ENCODE measurements at regions not wholly inside any gene's neighbourhood (a gene's known extent, or its start where the extent isn't known, plus 50 kb on each side); places are given as distances from the start of the nearest gene placed in this dataset.
A peak's percentile ranks its signal among the peaks of the same experiment; 100 is the strongest.
"Not testable (repeated sequence)": the region's sequence is repeated elsewhere in the genome, so short reads cannot be mapped to it uniquely, and the experiment has no call there.

GRCh38 chr2:238771218-238771617, 76.7 kb upstream of the TWIST2 start:
- peak; percentile 20 for DNase-seq

GRCh38 chr2:238771639-238772038, 76.2 kb upstream of the TWIST2 start:
- DNase-seq = no peak

DNA sequence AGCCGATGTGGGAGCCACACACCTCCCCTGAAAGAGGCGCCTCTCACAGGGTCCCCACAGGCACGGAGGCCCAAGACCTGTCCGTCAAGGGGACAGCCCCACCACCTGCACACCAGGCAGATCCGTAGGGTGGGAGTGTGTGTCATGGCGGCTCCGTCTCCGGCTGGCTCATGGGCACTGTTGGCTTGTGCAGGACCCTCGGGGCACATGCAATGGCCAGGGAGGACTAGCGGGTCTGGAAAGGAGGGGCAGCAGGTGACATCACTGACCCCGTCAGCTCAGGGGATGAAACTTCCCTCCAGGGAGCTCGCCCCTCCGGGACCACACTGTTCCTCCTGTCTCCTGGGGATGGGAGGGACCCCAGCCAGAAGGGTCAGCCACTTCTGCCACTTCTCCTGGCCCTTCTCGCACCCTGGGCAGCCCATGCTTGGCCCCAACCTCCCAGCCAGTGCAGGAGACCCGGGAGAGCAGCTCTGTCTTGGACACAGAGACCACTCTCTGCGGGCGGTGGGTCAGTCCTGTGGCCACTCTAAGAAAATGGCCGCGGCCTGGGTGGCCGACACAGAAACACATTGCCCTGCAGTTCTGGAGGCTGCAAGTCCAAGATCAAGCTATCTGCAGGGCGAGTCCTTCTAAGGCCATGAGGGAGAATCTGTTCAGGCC, 75.1 kb upstream of the TWIST2 start:
- no peak for DNase-seq

- no peak for DNase-seq
Observed at GRCh38 chr2:238773472-238773871, 74.4 kb upstream of the TWIST2 start.

DNA sequence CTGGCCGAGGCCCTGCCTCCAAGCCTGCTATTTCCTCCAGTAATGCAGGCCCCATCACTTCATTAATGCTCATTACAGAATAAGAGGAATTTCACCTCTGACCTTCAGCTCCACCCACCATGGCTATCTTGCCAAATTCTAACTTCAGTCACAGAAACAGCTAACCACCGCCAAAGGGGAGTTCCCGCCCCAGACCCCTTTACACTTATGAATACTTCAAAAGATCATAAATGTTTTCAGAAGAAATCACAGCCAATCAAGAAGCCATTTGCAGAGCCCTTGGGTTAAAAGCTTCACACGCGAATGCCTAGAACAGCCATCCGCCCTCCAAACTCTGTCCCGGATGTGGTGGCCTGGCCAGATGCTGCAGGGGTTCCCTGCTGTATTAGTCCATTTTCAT, 73.8 kb upstream of the TWIST2 start:
- no peak for DNase-seq

DNA sequence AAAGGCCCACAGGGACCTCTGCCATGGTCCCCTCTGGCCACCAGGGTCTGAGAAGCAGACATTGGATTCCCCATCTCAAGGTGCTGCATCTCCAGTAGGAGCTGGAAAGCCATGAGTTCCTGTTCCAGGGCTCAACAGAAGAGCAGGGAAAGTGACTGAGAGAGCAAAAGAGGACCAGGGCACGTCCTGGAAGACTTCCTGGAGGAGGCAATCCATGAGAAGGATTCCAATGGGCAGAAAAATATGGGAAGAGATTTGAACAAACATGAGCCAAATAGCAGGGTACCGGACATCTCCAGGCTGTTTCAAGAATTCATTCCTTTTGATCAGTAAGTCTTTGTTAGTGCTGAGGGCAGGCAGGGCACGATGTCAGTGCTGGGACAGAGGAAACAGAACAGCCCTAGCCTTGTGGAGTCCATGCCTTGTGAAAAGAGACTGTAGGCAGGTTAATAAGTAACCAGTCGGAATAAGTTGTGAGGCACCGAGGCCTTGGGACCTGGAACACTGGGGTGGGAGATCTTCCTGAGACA, 72.8 kb upstream of the TWIST2 start:
- DNase-seq = no peak

DNA sequence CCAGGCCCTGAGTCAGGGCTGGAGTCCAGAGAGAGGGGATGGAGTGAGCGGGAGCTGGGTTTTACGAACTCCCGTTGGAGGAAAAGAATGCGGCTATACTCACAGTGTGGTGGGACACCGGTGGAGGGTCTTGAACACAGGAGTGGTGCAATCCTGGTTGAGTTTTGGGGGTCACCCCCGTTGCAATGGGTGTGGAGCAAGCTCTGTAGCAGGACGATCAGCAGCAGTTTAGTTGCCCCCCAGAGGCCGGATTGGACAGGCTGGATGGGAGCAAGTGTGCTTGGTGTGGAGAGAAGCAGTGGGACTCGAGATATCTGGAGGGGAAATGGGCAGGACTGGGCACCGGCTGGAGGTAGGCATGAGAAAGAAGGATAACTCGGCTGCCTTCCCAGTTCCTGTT, 72.3 kb upstream of the TWIST2 start:
- DNase-seq = no peak

DNA sequence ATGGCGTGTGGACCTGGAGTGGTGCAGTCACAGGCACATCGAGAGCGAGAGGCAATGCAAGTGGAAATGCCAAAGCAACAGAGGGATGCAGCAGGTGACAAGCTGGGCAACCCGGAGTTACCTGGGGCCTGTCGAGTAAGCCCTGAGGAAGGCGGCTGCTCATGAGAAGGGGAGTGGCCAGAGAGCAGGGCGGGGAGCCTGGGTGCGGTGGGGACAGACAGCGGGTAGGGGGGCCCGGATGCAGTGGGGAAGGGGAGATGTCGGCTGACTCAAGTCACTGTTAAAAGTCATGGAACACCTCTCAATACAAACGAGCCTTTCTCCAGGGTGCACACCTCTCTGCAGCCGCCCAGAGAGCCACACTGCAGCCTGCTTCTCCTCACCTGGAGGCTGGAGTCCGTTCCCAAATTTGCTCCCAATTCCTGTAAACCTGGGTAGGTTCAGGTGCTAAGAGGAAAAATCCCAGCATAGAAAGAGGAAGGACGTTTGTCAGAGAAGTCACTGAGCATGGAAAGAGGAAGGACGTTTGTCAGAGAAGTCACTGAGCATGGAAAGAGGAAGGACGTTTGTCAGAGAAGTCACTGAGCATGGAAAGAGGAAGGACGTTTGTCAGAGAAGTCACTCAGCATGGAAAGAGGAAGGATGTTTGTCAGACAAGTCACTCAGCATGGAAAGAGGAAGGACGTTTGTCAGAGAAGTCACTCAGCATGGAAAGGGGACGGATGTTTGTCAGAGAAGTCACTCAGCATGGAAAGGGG, 71.7 kb upstream of the TWIST2 start:
- DNase-seq = no peak

DNA sequence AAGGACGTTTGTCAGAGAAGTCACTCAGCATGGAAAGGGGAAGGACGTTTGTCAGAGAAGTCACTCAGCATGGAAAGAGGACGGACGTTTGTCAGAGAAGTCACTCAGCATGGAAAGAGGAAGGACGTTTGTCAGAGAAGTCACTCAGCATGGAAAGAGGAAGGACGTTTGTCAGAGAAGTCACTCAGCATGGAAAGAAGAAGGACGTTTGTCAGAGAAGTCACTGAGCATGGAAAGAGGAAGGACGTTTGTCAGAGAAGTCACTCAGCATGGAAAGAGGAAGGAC, 71.2 kb upstream of the TWIST2 start:
- DNase-seq = not testable (repeated sequence)

DNA sequence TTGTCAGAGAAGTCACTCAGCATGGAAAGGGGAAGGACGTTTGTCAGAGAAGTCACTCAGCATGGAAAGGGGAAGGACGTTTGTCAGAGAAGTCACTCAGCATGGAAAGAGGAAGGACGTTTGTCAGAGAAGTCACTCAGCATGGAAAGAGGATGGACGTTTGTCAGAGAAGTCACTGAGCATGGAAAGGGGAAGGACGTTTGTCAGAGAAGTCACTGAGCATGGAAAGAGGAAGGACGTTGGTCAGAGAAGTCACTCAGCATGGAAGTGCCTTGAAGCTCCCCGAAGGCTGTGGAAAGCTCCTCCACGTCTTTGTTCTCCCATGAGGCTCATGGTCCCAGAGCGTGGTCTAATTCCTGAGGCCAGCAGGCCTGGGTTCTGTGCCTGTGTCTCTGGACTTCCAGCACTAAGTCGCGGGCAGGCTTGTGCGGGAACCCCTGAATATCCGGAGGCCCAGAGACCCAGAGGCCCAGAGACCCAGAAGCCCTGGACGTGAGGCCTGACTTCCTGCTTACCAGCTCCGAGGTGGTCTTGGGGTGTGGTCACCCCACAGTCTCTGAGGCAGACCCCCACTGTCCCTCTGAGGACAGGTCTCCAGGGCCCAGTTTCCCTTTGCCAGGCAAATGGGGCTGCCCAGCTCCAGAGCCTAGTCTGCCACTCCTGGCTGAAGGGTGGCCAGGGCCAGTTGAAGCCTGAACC, 70.4 kb upstream of the TWIST2 start:
- DNase-seq = no peak

DNA sequence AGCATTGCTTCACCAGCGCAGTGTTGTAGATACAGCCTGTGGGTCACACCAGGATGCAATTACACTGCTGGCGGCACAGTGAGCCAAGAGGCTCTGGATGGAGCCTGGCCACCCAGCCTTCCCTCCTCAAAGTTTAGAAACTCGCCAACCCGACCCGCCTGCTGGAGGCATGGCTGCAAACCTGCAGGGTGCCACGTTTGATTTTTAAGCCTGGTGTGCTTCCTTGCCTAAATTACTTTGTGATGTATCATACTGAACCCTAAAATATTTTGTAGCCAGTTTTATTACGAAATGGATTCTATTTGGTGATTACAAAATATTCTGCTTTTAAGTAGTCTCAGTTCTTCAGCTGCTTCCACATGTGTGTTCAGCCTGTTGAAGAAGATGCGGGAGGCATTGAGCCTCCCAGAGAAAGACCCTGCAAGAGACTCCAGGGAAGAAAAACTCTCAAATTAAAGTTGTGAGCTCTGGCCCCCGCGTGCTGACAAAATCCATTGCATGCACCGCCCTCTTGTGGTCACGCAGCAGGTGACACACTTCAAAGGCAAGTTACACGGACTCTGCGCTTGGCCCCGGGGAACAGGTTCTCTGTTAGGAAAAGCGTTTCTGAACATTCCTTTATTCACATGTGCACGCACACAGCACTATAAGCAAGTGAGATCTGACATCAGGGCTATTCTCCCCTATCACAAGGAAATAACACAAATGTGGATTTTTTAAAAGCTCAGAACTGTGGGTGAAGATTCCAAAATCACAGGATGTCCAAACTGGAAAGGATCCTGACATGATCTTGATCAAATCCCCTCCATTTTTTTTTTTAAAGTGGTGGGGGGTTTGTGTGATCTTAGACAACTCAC, 63.0 kb upstream of the TWIST2 start:
- peak; percentile 34 for DNase-seq

DNA sequence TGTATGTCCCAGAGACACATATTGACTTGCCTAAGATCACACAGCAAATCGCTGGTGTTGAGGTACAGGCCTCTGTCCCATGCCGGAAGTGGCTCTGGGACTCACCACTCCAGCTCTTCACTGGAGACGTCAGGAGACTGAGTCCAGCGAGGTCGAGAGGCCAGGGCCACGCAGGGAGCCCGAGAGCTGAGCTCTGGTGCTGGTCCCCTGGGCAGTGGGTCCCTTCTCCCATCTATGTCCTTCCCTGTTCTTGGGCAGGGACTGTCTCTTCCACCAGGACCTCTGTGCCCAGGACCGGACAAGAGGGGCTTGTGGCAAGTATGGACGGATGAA, 62.4 kb upstream of the TWIST2 start:
- no peak for DNase-seq

- no peak for DNase-seq
Observed at GRCh38 chr2:238786379-238786778, 61.5 kb upstream of the TWIST2 start.

DNA sequence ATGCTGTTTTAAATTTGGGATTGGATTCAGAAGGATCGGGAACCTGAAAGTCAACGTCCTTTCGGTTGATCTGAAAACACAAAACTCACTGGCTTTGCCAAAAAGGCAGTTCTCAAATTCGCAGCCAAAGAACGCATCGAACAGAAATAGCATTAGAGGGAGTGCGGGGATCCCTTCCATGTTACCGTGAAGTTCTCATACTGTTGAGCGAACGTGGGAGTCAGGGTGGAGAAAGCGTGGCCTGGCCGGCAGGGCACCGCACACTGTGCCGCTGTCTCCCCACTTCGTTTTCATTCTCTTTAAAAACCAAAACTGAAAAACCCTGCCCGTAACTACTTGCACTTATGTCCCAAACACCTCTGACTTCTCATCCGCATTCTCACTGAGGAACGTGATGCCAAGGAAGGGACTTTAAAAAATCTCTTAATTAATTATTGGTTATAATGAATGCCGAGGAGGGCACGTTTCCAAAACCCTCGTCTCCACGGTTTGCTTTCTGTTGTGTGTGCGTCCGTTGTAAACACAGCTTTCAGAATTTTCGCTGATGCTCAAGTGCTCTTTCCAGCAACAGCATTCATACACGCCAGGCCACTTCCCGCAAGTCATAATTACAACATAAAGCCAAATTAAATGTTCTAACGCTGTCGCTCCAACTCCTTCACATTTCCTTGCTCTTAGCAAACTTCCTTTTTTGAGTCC, 60.9 kb upstream of the TWIST2 start:
- no peak for DNase-seq

GRCh38 chr2:238787501-238787900, 60.4 kb upstream of the TWIST2 start:
- DNase-seq = no peak

DNA sequence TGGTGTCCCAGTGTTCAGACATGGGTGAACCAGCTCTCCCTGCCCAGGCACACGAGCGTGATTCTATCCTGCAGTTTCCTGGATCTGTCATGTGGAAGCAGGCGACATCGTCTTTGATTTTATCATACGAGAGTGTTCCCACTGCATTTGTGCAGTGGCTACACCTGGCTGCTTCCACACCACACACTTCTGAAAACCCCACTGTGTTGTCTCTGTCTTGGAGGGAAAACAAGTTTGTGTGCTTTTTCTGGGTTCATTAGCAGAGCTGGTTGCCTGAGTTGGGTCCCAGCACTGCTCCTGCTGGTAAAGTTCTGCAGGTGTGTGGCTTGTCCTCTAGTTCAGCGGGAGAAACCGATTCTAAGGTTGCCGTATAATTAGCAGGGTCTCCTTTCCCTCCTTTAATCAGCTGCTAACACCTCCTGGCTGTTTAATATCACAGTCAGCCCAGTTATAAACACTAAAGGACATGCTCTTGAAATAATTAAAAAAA, 58.5 kb upstream of the TWIST2 start:
- DNase-seq = no peak

- no peak for DNase-seq
Observed at GRCh38 chr2:238790126-238790832, 57.6 kb upstream of the TWIST2 start.

DNA sequence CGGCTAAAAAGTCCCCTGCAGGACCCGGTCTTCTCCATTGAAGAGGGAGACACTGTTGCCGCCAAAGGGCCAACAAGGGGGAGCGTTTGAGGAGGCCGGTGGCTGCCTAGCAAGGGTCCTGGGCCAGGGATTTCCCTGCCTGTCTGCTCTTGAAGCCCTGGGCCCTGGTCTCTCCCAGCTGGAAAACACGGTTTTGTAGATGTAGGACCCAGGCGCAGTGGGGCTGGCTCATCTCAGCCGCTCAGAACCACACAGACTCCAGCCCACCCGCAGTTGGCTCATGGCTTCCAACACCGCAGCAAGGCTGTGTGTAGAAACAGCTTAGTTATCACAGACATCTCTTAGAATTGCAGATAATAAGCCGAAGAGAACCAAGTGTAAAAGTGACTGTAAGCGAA, 57.1 kb upstream of the TWIST2 start:
- DNase-seq = no peak

GRCh38 chr2:238791354-238791753, 56.5 kb upstream of the TWIST2 start:
- no peak for DNase-seq

GRCh38 chr2:238793306-238793705, 54.6 kb upstream of the TWIST2 start:
- no peak for DNase-seq

GRCh38 chr2:238793801-238794449, 54.0 kb upstream of the TWIST2 start:
- DNase-seq = no peak

Measured in NCI-H69 (cell line).